DMS114 treated with DMSO at 0.1 percent for 48 hours (cell line): ENCODE measurements at regions not wholly inside any gene's neighbourhood (a gene's known extent, or its start where the extent isn't known, plus 50 kb on each side); places are given as distances from the start of the nearest gene placed in this dataset.

ENCODE experiments used
- DNase-seq: peaks from one replicate; lab custom pipeline; 2025; ENCODE audit not compliant: unreplicated experiment; lab: John Stamatoyannopoulos, UW

- no peak for DNase-seq
Measured at GRCh38 chr5:105794578-105794977, 1876.2 kb downstream of the EFNA5 start.

- DNase-seq = no peak
Measured at GRCh38 chr5:105789246-105789645, 1881.5 kb downstream of the EFNA5 start.

GRCh38 chr5:105783811-105784210, 1886.9 kb downstream of the EFNA5 start:
- DNase-seq = no peak

GRCh38 chr5:105782501-105782900, 1888.2 kb downstream of the EFNA5 start:
- DNase-seq = no peak

- DNase-seq = no peak
Measured at GRCh38 chr5:105773241-105773640, 1897.5 kb downstream of the EFNA5 start.

GRCh38 chr5:105767267-105767666, 1903.5 kb downstream of the EFNA5 start:
- DNase-seq = no peak

GRCh38 chr5:105762728-105763127, 1908.0 kb downstream of the EFNA5 start:
- DNase-seq = no peak

GRCh38 chr5:105754056-105754455, 1916.7 kb downstream of the EFNA5 start:
- DNase-seq = no peak

GRCh38 chr5:105752801-105753200, 1917.9 kb downstream of the EFNA5 start:
- no peak for DNase-seq

- no peak for DNase-seq
Measured at GRCh38 chr5:105751908-105752307, 1918.8 kb downstream of the EFNA5 start.

- no peak for DNase-seq
Measured at GRCh38 chr5:105745111-105745510, 1925.6 kb downstream of the EFNA5 start.

- no peak for DNase-seq
Measured at GRCh38 chr5:105740242-105740641, 1930.5 kb downstream of the EFNA5 start.

GRCh38 chr5:105739732-105740131, 1931.0 kb downstream of the EFNA5 start:
- no peak for DNase-seq

GRCh38 chr5:105735704-105736103, 1935.0 kb downstream of the EFNA5 start:
- no peak for DNase-seq

GRCh38 chr5:105730982-105731381, 1939.8 kb downstream of the EFNA5 start:
- DNase-seq = no peak

GRCh38 chr5:105726093-105726492, 1944.6 kb downstream of the EFNA5 start:
- no peak for DNase-seq

- DNase-seq = no peak
Measured at GRCh38 chr5:105708442-105708841, 1962.3 kb downstream of the EFNA5 start.

- no peak for DNase-seq
Measured at GRCh38 chr5:105702323-105702722, 1968.4 kb downstream of the EFNA5 start.

GRCh38 chr5:105696440-105696839, 1974.3 kb downstream of the EFNA5 start:
- no peak for DNase-seq

- no peak for DNase-seq
Measured at GRCh38 chr5:105695941-105696340, 1974.8 kb downstream of the EFNA5 start.

GRCh38 chr5:105689596-105689995, 1981.1 kb downstream of the EFNA5 start:
- no peak for DNase-seq

- no peak for DNase-seq
Measured at GRCh38 chr5:105688227-105688792, 1982.4 kb downstream of the EFNA5 start.

- no peak for DNase-seq
Measured at GRCh38 chr5:105687493-105687892, 1983.2 kb downstream of the EFNA5 start.

GRCh38 chr5:105685884-105686283, 1984.9 kb downstream of the EFNA5 start:
- DNase-seq = no peak
